Ramos (cell line): ENCODE measurements at regions not wholly inside any gene's neighbourhood (a gene's known extent, or its start where the extent isn't known, plus 50 kb on each side); places are given as distances from the start of the nearest gene placed in this dataset.
"Not testable (repeated sequence)": the region's sequence is repeated elsewhere in the genome, so short reads cannot be mapped to it uniquely, and the experiment has no call there.

Experiments used
- in situ Hi-C: fragments of 300-500 bp; cut with MboI; formaldehyde crosslinking; loops from one replicate; pipeline ENCODE4 v1.14.3; 2022; ENCODE audit warnings: low sequenced_read_pairs; ENCODE audit not compliant: unreplicated experiment

DNA sequence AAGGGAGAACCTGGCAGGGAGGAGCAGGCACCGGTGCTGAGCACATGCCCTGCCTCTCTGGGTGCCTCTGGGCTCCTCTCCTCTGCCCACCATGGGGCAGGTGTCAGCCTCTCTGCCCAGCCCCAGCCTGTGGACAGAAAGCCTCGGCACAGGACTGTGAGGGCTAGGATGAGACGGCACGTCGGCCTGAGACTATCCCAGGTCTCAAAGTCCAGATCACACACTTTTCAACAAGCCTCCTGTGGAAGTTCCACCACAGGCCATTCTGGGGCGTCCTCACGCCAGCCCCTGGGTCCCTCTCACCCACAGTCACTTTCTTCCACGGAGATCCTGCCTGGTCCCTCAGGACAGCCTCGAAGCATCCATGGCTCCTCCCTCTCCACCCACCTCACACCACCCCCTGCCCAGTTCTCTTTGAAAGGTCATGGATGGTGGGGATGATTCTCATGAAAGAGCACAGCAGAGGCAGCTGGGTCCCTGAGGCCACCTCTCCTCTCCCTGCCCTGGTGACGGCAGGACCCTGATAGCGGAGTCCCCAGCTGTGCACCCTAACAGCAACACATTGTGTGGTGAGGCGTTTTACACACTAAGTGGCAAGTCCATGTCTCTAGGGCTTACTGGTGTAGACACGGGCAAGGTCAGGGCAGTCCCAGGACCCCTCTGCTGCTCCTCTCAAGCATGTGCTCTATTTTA lies 569.4 kb upstream of the SALL3 start:
- in situ Hi-C loops, result no loop called here

DNA sequence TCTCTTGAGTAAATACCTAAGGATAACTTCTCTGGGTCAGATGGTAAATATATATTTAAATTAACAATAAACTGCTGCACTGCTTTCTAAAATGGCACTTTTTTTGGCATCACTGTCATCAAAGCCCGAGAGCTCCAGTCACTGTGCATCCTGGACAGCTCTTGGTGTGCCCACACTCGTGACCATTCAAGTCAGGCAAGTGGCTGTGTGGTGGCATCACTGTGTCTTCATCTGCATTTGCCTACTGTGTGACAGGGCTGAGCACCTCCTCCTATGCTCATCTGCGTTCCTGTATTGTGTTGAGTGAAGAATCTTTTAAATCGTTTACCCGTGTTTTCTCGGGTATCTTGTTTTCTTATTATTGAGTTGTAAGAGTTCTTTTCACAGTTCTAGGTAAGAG lies 568.1 kb upstream of the SALL3 start:
- in situ Hi-C loops, result no loop called here

DNA sequence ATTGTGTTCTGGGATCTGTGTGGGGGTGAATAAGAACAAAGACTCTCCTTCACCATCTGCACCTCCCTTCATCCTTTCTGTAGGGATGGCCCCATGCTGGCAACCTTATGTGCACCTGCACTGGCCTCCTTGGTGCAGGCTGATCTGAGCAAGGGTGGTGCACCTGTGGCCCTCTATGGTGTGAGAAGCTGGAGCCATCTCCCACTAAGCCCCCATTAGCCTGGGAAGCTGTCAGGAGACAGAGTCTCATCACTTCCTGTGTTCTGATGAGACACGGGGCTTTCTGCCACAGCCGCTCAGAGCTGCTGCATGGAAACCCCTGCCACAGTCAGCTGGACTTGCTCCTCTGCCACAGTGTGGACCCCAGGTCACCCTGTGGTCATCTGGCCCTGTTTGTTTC lies 565.3 kb upstream of the SALL3 start:
- in situ Hi-C loops, result no loop called here

DNA sequence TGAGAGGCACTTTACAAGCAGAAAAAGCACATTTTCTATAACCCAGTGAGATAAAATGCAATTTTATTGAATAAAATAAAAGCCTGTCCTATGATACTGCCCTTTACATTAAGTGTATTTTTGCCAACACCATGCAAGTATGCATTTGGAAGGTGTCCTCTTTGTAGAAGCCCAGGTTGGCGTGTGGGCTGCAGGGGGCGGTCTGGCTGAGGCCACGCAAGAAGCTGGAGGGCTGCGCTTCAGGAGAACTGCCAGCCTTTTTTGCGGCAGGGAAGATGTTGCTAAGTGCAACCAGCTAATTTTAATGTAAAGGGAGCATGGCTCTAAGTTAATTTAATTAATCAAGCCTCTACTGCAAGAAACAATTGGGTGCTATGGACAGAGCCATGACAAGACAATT lies 562.8 kb upstream of the SALL3 start:
- in situ Hi-C loops, result no loop called here

DNA sequence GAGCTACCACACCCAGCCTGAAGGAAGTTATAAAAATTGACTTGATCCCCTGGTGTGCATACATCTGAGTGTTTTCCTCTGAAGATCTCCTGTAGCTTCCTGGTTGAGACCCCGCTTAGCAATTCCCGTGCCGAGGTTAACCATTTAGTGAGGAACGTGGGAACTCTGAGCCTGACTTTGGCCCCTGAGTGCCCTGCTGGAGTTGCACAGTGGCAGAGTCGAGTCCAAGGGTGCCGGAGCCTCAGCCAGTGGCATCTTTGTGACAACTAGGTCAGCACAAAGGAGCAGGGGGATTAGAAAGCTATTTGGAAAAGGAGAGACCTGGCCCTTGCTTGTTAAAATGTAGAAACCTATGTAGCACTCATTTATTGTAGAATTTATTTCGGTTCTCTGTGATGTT lies 561.2 kb upstream of the SALL3 start:
- in situ Hi-C loops, result no loop called here

DNA sequence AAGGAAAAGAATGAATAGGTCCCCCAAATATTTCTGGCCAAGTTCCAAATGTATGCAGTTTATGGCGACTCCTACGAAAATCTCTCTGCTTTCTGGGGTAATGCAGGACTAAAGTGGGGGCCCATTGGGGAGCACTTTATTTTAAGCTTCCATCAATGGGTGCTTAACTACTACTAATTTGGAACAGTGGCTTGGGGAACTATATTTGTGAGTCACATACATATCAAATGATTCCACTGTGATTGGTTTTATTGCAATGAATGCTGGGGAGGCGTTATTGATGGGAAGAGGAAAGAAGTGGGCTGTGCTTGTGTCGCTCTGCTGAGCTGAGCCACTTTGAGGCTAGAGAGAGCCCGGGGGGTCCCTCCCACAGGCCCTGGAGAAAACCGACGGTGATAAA lies 560.4 kb upstream of the SALL3 start:
- in situ Hi-C loops, result no loop called here

DNA sequence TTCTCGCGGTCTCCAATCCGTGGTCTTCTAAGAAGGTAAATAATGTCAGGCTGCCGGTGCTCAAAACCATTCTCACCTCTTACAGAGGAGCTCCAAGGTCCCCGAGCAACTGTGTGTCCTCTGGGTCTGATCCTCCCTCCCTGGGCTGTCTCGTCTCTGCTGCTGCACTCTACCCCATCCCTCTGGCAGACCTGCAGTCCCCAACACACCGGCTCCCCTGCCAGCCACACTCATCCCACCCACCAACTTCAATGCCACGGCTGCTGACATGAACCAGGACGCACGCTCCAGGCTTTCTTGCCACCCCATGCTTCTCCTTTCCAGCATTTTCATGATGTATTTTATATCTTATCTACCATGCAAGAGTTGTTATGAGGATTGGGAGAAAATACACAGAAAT lies 559.5 kb upstream of the SALL3 start:
- in situ Hi-C loops, result no loop called here

DNA sequence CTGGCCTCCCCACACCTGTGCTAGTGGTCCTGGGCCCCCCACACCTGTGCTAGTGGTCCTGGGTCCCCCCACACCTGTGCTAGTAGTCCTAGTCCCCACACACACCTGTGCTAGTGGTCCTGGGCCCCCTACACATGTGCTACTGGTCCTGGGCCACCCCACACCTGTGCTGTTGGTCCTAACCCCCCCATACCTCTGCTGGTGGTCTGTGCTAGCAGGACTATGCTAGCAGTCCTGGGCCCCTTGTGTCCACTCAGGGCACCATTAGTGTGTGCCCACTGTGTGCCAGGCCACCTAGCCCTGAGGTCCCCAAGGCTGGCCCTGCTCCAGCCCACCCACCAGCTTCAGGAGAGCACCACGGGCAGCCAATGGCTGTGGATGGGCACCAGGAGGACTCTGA lies 558.2 kb upstream of the SALL3 start:
- in situ Hi-C loops, result no loop called here

DNA sequence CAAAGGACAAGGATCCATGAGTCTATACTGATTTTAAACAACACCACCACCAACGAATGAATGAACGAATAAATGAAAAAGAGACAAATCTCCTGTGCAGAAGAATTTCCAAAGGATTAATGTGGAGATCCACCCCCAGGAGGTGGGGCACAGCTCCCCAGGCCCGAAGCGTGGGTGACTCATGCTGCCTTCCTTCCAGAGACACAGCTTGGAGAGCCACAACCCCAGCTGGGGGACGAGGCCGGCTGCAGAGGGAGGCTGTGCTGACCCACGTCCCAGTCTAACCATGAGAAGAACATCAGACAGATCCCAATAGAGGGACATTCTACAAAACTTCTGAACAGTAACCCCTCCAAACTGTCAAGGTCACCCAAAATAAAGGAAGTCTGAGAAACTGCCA lies 557.3 kb upstream of the SALL3 start:
- in situ Hi-C loops, result no loop called here

DNA sequence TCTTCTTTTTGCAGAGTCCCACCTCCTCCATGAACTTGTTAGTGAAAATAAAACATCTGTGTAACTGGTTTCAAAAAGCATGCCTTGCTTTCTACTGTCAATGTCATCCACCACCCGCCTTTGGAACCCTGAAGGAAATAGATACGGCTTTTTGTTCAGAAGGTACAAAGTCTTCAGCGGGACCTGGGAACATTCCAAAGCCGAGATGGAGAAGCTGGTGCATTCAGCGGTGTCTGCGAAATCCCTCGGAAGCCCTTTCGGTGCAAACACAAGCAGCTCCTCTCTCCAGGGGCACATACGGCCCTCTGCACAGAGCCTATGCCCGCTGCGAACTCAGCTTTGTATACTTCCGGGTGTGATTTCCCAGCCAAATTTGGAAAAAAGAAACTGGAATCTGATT lies 555.8 kb upstream of the SALL3 start:
- in situ Hi-C loops, result no loop called here

DNA sequence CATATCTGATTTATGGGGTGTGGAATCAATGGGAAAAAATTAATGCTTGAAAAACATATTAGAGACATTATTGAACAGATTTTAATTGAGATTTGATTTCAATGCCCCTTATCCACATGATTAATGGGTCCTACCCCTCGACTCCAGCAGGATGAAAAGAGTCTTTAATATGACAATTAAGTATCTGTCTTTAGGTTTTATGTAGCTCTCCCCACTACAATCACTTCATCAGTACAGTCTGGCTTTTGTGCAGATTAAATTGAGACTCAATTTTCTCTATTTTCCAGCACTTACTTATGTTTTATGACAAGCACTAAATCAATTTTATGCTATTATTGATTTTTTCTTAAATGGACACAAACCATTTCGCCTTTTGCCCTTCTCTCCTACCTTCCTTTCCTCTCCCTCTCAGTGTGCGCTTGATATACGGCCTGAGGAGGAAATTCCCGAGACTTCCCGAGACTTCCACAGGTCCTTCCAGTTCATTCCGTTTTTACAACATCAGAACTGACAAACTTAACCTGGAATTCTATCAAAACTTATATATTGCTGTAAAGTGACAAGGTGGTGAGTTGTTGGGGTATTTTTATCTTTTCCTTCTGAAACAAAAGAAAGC lies 555.1 kb upstream of the SALL3 start:
- in situ Hi-C loops, result no loop called here

DNA sequence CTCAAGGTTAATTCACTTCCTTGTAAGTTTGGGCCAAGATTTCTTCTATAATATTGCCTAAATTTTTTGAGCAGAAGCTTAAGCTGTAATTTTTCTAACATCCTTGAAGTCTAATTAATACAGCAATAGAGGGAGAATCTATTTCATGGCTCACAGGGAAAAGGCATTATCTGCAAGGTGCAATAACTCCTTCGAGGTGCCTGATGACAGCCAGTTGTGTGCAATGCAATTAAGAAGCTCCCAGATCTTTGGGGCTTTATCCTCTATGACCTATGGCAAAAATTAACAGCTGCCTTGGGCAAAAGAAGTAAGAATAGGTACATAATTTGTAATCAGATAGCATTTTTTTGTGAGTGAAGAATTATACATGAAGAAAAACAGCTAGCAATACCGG lies 554.6 kb upstream of the SALL3 start:
- in situ Hi-C loops, result no loop called here

DNA sequence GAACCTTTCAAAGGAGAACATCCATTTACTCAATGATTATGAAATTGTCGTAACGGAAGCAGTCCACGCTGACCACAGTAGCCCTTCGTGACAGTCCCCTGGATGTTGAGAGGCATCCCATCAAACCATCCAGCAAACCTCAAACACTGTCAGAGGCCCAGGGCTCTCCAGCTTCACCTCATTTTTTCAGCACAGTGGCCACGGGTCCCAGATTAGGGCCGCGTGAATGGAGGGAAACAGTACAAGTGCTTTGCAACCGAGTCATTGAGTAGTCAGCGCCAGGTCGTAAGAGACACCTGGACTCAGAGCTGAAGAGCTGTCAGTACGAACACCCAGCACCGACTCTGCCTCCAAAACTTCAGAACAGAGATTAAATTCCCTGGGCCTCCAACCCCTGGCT lies 552.5 kb upstream of the SALL3 start:
- in situ Hi-C loops, result no loop called here

DNA sequence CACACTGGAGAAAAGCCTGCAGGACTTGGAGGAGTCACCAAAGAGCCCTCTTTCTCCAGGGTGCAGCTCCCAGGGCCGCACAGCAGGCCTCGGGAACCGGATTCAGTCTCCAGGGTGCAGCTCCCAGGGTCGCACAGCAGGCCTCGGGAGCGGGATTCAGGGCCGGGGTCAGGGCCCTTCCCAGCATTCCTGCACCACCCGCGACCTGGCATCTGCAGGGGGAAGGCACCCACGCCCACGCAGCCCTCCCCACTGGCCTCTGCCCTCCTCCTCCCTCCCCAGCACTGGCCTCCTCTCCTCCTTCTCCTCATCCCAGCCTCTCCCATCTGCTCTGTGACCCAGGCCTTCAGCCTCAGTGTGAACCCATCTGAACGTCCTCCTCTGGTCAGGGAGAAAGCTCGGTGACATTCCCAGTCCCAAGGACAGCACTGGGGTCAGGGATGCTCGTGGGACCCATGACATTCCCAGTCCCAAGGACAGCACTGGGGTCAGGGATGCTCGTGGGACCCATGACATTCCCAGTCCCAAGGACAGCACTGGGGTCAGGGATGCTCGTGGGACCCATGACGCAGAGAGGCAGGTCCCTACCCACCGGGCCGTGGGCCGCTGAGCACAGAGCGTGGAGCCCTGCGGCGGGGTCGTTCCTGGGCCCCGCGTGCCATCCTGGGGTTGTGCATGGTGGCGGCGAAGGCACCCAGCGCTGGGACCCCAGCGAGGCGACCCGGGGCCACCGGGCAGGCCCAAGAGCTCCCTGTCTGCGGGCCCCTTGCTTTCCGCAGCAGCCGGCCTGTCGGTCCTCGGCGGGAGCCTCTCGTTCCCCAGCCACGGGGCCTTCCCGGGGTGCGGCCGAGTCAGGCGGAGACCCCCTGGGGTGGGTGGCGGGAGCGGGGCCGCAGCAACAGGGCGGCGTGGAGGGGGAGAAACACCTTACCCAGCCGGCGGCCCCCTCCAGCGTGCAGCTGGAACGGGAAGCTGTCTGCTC lies 550.2 kb upstream of the SALL3 start:
- in situ Hi-C loops, result no loop called here

DNA sequence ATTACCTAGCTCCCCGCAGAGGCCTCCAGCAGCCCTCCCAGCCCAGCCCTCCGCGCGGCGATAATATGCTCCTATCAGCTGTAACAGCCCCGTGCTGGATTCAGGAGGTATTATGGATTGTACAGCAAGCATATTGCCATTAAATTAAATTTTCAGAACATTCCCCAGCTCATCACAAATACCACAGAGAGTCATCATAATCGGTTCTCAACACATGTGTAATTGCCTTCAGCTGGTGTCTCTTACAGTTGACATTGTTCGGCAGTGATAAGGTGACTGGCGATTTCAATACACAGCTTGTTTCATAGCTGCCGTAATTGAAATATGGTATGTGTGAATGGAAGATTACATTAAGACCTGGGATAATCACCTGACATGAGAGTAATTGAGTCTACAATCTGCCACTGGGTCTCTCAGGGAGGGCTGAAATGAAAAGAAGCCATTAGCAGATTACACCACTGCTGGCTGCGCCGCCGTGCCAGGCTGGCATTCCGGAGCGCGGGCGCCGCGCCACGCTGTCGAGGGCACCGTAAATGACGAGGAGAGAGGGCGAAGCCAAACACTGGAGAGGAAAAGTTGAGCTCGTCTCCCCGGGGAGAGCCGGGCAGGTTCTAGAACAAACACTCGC lies 549.4 kb upstream of the SALL3 start:
- in situ Hi-C loops, result no loop called here

DNA sequence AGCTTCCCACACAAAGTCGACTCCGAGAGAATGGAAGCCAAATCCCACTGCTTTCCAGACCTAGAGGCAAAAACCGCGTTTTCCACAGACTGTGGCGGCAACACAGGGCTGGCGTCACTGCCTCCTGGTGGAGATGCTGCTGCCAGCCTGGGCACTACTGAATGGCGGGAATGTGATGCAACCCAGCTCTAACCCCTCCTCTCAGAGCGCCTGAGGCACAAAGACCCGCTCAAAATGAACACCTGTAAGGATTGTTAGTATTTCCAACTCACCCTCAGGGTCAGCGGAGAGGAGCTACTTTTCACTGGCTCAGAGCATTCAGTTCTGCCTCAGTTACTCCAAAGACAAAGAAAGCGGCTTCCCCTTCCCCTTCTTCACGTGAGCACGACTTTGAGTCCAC lies 548.0 kb upstream of the SALL3 start:
- in situ Hi-C loops, result no loop called here

DNA sequence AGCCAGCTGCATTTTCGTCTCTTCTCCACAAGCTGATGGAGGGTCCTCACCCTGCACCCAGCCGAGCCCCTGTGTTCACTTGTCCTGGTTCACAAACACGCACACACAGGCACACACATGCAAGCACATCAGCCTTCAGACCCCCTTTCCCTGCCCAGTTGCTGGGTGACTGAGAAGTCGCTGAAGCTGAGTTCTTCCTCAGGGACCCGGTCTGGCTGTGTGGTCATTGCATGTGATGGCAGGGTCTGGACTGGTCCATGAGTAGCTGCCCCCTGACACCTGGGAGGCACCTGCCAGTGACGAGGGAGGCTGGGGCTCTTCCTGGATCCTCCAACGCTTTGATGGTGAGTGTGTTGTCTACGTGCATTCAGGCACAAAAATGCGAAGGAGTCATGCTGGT lies 546.1 kb upstream of the SALL3 start:
- in situ Hi-C loops, result no loop called here

DNA sequence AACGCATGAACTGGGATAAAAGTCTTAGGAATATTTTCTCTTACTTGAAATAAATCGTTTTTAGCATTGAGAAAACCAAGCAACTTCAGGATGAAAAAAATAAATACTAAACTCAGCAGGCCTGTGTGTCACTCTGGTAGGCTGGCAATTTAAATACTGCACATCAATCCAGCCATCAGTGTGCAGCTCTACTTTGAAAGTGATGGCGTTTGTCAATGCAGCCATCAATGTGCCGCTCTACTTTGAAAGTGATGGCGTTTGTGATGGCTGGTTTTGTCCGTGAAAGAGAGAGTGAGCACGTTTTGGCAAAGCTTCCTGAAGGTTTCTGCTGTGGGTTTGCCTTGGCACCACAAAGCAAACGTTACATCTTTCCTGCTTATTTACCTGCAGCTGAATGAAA lies 543.5 kb upstream of the SALL3 start:
- in situ Hi-C loops, result no loop called here

DNA sequence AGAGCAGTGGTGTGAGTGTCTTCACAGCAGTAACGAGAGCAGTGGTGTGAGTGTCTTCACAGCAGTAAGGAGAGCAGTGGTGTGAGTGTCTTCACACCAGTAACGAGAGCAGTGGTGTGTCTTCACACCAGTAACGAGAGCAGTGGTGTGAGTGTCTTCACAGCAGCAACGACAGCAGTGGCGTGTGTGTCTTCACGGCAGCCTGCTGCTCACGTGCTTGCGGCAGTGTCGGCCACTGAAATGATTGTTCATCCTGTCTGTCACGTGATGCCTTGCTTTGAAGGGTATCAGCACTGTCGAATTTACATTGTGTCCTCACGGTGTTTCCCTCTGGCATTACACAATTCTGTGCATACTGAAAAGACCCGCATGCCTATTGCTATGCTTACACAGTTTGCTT lies 541.4 kb upstream of the SALL3 start:
- in situ Hi-C loops, result not testable (repeated sequence)

DNA sequence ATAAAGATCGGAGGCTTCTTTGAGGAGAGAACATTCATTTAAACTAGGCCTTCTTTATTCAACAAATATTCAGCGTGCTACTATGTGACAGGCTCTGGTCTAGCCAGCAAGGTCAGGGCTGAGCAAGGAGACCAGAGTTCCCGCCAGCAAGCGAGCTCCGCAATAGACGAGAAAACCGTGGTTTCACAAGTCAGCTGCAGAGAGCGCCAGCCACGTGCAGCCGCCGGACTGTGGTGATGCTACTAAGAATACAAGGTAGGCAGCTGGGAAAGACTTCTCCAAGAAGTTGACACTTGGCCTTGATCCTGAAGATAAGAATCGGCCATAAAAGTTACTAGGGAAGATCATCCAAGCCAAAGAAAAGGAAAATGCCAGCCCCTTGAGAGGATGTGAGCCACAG lies 533.7 kb upstream of the SALL3 start:
- in situ Hi-C loops, result no loop called here

DNA sequence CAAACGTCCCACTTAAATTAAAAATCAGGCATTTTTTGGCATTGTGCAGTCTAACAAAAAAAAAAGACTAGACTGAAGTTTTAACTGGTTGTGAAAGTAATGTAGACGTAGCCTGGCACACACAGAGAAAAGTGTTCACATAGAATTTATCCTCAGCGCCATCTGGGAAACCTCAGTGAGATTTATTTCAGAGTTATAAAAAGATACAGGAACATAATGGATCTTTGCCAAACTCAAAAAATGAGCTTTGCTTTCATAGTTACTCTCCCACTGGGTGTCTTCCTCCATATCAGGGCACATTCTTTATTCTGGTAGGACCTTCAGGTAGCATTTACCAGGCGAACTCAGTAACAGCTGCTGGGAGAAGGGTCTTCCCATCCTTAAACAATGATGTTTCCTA lies 532.4 kb upstream of the SALL3 start:
- in situ Hi-C loops, result no loop called here
